Sigmoid colon (tissue), 4 donors: ENCODE measurements at regions not wholly inside any gene's neighbourhood (a gene's known extent, or its start where the extent isn't known, plus 50 kb on each side); places are given as distances from the start of the nearest gene placed in this dataset.

Experiments
- EP300 ChIP-seq, 4 donors: sonication (generic); formaldehyde crosslinking; IDR thresholded peaks; one replicate each; pipeline ENCODE4 v1.6.1; 2017; ENCODE audit warnings: antibody characterized with exemption in 4 of 4
- POLR2A ChIP-seq, 2 donors: fragments of 450-650 bp; IDR thresholded peaks; one replicate each; pipeline ENCODE4 v1.6.1; 2016; ENCODE audit warnings: antibody characterized with exemption in 2 of 2, mild to moderate bottlenecking in 2 of 2, moderate library complexity in 2 of 2
- POLR2AphosphoS5 ChIP-seq, 4 donors: sonication (generic); formaldehyde crosslinking; IDR thresholded peaks; one replicate each; pipeline ENCODE4 v1.6.1; 2017; ENCODE audit warnings: antibody characterized with exemption in 4 of 4
- TF ChIP-seq, protein P1 (sequence below), 4 experiments: fragments of 450-650 bp in 3 of 4; fragments of 200-600 bp in 1 of 4; IDR thresholded peaks; one replicate each; pipeline ENCODE4 v1.5.1; 2016 to 2019; ENCODE audit warnings: antibody characterized with exemption in 4 of 4, mild to moderate bottlenecking in 3 of 4, moderate library complexity in 2 of 4

DNA sequence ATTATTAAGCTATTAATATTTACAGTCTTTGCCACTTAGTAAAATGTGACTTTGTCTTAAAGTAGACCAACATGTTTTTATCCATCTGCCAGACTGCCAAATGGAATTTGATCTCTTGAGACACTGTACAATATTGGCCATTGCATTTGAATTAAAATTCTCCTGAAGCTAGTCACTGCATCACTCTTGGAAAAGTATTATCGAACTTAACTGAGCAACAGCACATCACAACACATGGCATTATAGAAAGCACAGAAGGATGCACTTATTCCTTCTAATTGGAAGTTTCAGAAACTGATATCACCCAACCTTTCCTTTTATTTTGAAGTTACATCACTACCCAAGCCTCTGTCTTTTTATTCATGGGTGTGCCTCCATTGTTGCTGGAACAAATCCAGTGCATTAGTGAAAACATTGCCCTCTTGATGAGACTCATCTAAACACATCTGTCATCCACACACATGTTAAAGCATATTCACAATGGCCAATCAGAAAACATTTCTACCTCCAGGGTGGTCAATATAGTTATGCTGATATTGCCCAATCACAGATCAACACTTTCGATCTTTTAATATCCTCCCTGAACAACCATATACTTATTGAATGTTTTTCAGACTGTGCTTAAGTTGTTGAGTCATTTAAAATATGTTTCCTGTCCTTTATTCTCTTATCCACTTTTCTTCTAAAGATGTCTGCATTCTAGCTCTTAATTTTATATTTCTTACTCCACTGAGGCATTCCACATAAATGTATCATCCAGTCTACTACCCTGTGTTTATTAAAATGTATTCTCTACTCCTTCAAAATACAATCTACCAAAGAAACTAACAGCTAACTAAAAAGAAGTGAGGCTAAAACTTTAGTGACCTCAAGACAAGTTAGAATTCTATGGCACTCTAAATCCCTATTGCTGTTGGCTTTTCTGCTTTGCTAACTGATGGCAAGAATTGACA, 535.0 kb downstream of the RFPL4B start:
- TF ChIP-seq EP300 (IDR thresholded peaks at IDR 0.05) (no peak), POLR2A (IDR thresholded peaks at IDR 0.05) (no peak), POLR2AphosphoS5 (IDR thresholded peaks at IDR 0.05) (no peak)
- TF ChIP-seq, protein P1, sequence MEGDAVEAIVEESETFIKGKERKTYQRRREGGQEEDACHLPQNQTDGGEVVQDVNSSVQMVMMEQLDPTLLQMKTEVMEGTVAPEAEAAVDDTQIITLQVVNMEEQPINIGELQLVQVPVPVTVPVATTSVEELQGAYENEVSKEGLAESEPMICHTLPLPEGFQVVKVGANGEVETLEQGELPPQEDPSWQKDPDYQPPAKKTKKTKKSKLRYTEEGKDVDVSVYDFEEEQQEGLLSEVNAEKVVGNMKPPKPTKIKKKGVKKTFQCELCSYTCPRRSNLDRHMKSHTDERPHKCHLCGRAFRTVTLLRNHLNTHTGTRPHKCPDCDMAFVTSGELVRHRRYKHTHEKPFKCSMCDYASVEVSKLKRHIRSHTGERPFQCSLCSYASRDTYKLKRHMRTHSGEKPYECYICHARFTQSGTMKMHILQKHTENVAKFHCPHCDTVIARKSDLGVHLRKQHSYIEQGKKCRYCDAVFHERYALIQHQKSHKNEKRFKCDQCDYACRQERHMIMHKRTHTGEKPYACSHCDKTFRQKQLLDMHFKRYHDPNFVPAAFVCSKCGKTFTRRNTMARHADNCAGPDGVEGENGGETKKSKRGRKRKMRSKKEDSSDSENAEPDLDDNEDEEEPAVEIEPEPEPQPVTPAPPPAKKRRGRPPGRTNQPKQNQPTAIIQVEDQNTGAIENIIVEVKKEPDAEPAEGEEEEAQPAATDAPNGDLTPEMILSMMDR (IDR thresholded peaks at IDR 0.05) = no peak
